HEK293 (cell line): ENCODE measurements at regions not wholly inside any gene's neighbourhood (a gene's known extent, or its start where the extent isn't known, plus 50 kb on each side); places are given as distances from the start of the nearest gene placed in this dataset.

Experiments used
- CTCF ChIA-PET: fragments of 350-600 bp; formaldehyde crosslinking; extraction: SDS; loops from one replicate; lab custom pipeline; 2021; ENCODE audit warnings: antibody characterized with exemption; lab: Yijun Ruan, JAX
- POLR2A ChIA-PET: fragments of 300-600 bp; formaldehyde crosslinking; extraction: SDS; loops from one replicate; lab custom pipeline; 2020; ENCODE audit warnings: antibody characterized with exemption, inconsistent platforms; lab: Yijun Ruan, JAX
- H3K27ac ChIP-seq: fragments of 200-500 bp; sonication (Bioruptor generic); 2 replicates; pipeline ENCODE4 v1.5.1; 2014; ENCODE audit warnings: low read depth, low read length, control low read depth, inconsistent platforms; ENCODE audit errors: extremely low read depth
- H3K36me3 ChIP-seq, 2 experiments: fragments of 200-500 bp in 1 of 2; sonication (Bioruptor generic) in 1 of 2; 1 replicate in 1 of 2; 2 replicates in 1 of 2; pipeline ENCODE4 v1.5.1; 2014 to 2017; ENCODE audit warnings: inconsistent platforms in 2 of 2, low read length in 2 of 2; ENCODE audit not compliant: control insufficient read depth in 2 of 2, insufficient read depth in 1 of 2
- H3K4me1 ChIP-seq: fragments of 200-500 bp; sonication (Bioruptor generic); 2 replicates; pipeline ENCODE4 v1.5.1; 2014; ENCODE audit warnings: mild to moderate bottlenecking, low read length, inconsistent platforms; ENCODE audit not compliant: control insufficient read depth, insufficient read depth
- H3K4me3 ChIP-seq: 2 replicates; pipeline ENCODE4 v1.5.1; 2011; ENCODE audit warnings: low read depth, mild to moderate bottlenecking, control low read depth, low read length, moderate library complexity
- H3K9me3 ChIP-seq: fragments of 200-500 bp; sonication (Bioruptor generic); 2 replicates; pipeline ENCODE4 v1.5.1; 2014; ENCODE audit warnings: low read depth, low read length, inconsistent platforms; ENCODE audit not compliant: control insufficient read depth, insufficient read depth
- PATZ1 ChIP-seq: fragments of 450-650 bp; formaldehyde crosslinking; IDR thresholded peaks from 2 replicates; pipeline ENCODE4 v1.5.1; 2016; ENCODE audit warnings: missing biosample characterization, missing genetic modification characterization
- PRDM10 ChIP-seq: fragments of 450-650 bp; formaldehyde crosslinking; IDR thresholded peaks from 2 replicates; pipeline ENCODE4 v1.5.1; 2016; ENCODE audit warnings: missing biosample characterization, missing genetic modification characterization
- PRDM4 ChIP-seq: fragments of 450-650 bp; formaldehyde crosslinking; IDR thresholded peaks from 2 replicates; pipeline ENCODE4 v1.5.1; 2017; ENCODE audit warnings: missing biosample characterization, missing genetic modification characterization
- SETDB1 ChIP-seq: IDR thresholded peaks from one replicate; pipeline ENCODE4 v1.6.1; 2017; ENCODE audit warnings: mild to moderate bottlenecking, low read length, moderate library complexity, mixed read lengths; ENCODE audit not compliant: insufficient read length
- SP2 ChIP-seq: fragments of 450-650 bp; formaldehyde crosslinking; IDR thresholded peaks from 2 replicates; pipeline ENCODE4 v1.5.1; 2016; ENCODE audit warnings: missing biosample characterization, missing genetic modification characterization
- TRIM28 ChIP-seq: IDR thresholded peaks from 2 replicates; pipeline ENCODE4 v1.6.1; 2011; ENCODE audit warnings: low read length, control low read depth, borderline replicate concordance
- ZNF221 ChIP-seq: fragments of 450-650 bp; formaldehyde crosslinking; IDR thresholded peaks from 2 replicates; pipeline ENCODE4 v1.5.1; 2017; ENCODE audit warnings: missing biosample characterization, missing genetic modification characterization, borderline replicate concordance
- ZNF433 ChIP-seq: fragments of 450-650 bp; formaldehyde crosslinking; IDR thresholded peaks from 2 replicates; pipeline ENCODE4 v1.5.1; 2016; ENCODE audit warnings: missing biosample characterization, missing genetic modification characterization, low read depth
- ZNF510 ChIP-seq: fragments of 450-650 bp; formaldehyde crosslinking; IDR thresholded peaks from 2 replicates; pipeline ENCODE4 v1.5.1; 2018; ENCODE audit warnings: mild to moderate bottlenecking, missing genetic modification characterization, missing biosample characterization; ENCODE audit not compliant: insufficient replicate concordance
- ZNF555 ChIP-seq: fragments of 450-650 bp; formaldehyde crosslinking; conservative IDR thresholded peaks from 2 replicates; pipeline ENCODE4 v1.5.1; 2017; ENCODE audit warnings: missing biosample characterization, mild to moderate bottlenecking, missing genetic modification characterization, inconsistent platforms
- ZNF677 ChIP-seq: fragments of 450-650 bp; IDR thresholded peaks from 2 replicates; pipeline ENCODE4 v1.5.0; 2018; ENCODE audit warnings: missing biosample characterization, mild to moderate bottlenecking, missing genetic modification characterization, moderate library complexity
- ZNF692 ChIP-seq: fragments of 450-650 bp; formaldehyde crosslinking; IDR thresholded peaks from 2 replicates; pipeline ENCODE4 v1.5.1; 2016; ENCODE audit warnings: missing biosample characterization, missing genetic modification characterization
- ZNF792 ChIP-seq: fragments of 450-650 bp; formaldehyde crosslinking; IDR thresholded peaks from 2 replicates; pipeline ENCODE4 v1.5.1; 2016; ENCODE audit warnings: missing biosample characterization, missing genetic modification characterization
- ZNF830 ChIP-seq: fragments of 450-650 bp; IDR thresholded peaks from 2 replicates; pipeline ENCODE4 v1.5.0; 2018; ENCODE audit warnings: missing biosample characterization, missing genetic modification characterization, low read depth, mild to moderate bottlenecking, moderate library complexity

GRCh38 chr1:2952371-2952770, 68.9 kb upstream of the ACTRT2 start (continued):
- TF ChIP-seq ZNF510 (tag by site-specific recombination) = no peak
- TF ChIP-seq ZNF792 (tag by site-specific recombination) = no peak
- no peak for TF ChIP-seq PATZ1 (tag by site-specific recombination)
- no peak for TF ChIP-seq ZNF221
- no peak for TF ChIP-seq PRDM10 (tag by site-specific recombination)

GRCh38 chr1:2952992-2953391, 68.3 kb upstream of the ACTRT2 start:
- POLR2A ChIA-PET = no interaction called here
- H3K4me1 ChIP-seq = no peaks in the 10 kb centered on the region
- CTCF ChIA-PET = no interaction called here
- no peak for TF ChIP-seq TRIM28
- TF ChIP-seq ZNF692 (tag by site-specific recombination) = no peak
- TF ChIP-seq SP2 (tag by site-specific recombination) = no peak
- TF ChIP-seq ZNF433 (tag by site-specific recombination) = no peak
- TF ChIP-seq ZNF555 (tag by site-specific recombination) = no peak
- no peak for TF ChIP-seq PRDM4 (tag by site-specific recombination)
- TF ChIP-seq ZNF677 = no peak
- H3K9me3 ChIP-seq = no peaks in the 10 kb centered on the region; the same call in 1 of the 2 replicates
- H3K4me3 ChIP-seq = no peak overlapping the region
- H3K27ac ChIP-seq = no peak overlapping the region
- H3K36me3 ChIP-seq = no peaks in the 10 kb centered on the region

- H3K27ac ChIP-seq = no peak overlapping the region
- peak; percentile 96 for TF ChIP-seq SETDB1
- no peak for TF ChIP-seq ZNF830 (tag by site-specific recombination)
- ChIA-PET POLR2A (no interaction called here), CTCF (no interaction called here)
- no peak overlapping the region for H3K4me3 ChIP-seq
- no peaks in the 10 kb centered on the region for H3K4me1 ChIP-seq
- H3K36me3 ChIP-seq = no peaks in the 10 kb centered on the region
- no peaks in the 10 kb centered on the region; the same call in 1 of the 2 replicates for H3K9me3 ChIP-seq
Observed at GRCh38 chr1:2953688-2954285, 67.5 kb upstream of the ACTRT2 start.
